DMS79 treated with DMSO at 0.1 percent for 48 hours (cell line): ENCODE measurements at regions not wholly inside any gene's neighbourhood (a gene's known extent, or its start where the extent isn't known, plus 50 kb on each side); places are given as distances from the start of the nearest gene placed in this dataset.
"Not testable (repeated sequence)": the region's sequence is repeated elsewhere in the genome, so short reads cannot be mapped to it uniquely, and the experiment has no call there.

ENCODE experiments used
- DNase-seq: peaks from one replicate; lab custom pipeline; 2025; lab: John Stamatoyannopoulos, UW

- DNase-seq = no peak
Measured at GRCh38 chr1:91098299-91098906, 76.6 kb upstream of the ZNF644 start.

- not testable (repeated sequence) for DNase-seq
Measured at GRCh38 chr1:91095321-91095720, 73.5 kb upstream of the ZNF644 start.

- no peak for DNase-seq
Measured at GRCh38 chr1:91092503-91092902, 70.7 kb upstream of the ZNF644 start.

- DNase-seq = peak; percentile 68
Measured at GRCh38 chr1:91091812-91092211, 70.0 kb upstream of the ZNF644 start.

- no peak for DNase-seq
Measured at GRCh38 chr1:91080650-91081049, 58.8 kb upstream of the ZNF644 start.

- DNase-seq = no peak
Measured at GRCh38 chr1:91078859-91079258, 57.0 kb upstream of the ZNF644 start.

GRCh38 chr1:91076834-91077233 lies 55.0 kb upstream of the ZNF644 start:
- no peak for DNase-seq

GRCh38 chr1:91075233-91076135 lies 53.6 kb upstream of the ZNF644 start:
- no peak for DNase-seq

GRCh38 chr1:91073299-91073698 lies 51.5 kb upstream of the ZNF644 start:
- no peak for DNase-seq

- DNase-seq = no peak
Measured at GRCh38 chr1:91071838-91072237, 50.0 kb upstream of the ZNF644 start.
